Left colon (tissue), 2 donors: ENCODE measurements at regions not wholly inside any gene's neighbourhood (a gene's known extent, or its start where the extent isn't known, plus 50 kb on each side); places are given as distances from the start of the nearest gene placed in this dataset.

ENCODE experiments used
- ATAC-seq: fragments of 200-7000 bp; cut with Tn5 transposase; one replicate; pipeline ENCODE4 v1.9.1; 2020; ENCODE audit warnings: mild to moderate bottlenecking, moderate library complexity
- DNase-seq, 2 donors: peaks; one replicate each; pipeline ENCODE4 v3.0.0-alpha.2; 2020
- intact Hi-C, 2 donors: fragments of 100-400 bp; cut with DNase I in 1 of 2; cut with micrococcal nuclease in 1 of 2; formaldehyde crosslinking; loops; one replicate each; pipeline versions ENCODE4 v1.11.2 to v1.14.0; 2022; cut with DNase I, micrococcal nuclease
- donor health status: DM: no; HTN: no; CAD: no.
- donor health status: DM: yes; HTN: yes; CAD: no.

- ATAC-seq: no peak
- intact Hi-C loops: no loop called here
- DNase-seq: no peak
Measured at GRCh38 chr3:132262305-132262704, 54.9 kb upstream of the ACP3 start.

- intact Hi-C loops: no loop called here
- ATAC-seq: no peak
- no peak for DNase-seq
Measured at GRCh38 chr3:132262956-132263355, 54.3 kb upstream of the ACP3 start.

- no peak for ATAC-seq
Measured at GRCh38 chr3:132265028-132265427, 52.2 kb upstream of the ACP3 start.

GRCh38 chr3:132265488-132265887 lies 51.7 kb upstream of the ACP3 start:
- intact Hi-C loops: no loop called here
- no peak for ATAC-seq
- DNase-seq: no peak

More at GRCh38 chr3:132265028-132265427, 52.2 kb upstream of the ACP3 start:
- intact Hi-C loops: no loop called here
- DNase-seq: no peak

DNA sequence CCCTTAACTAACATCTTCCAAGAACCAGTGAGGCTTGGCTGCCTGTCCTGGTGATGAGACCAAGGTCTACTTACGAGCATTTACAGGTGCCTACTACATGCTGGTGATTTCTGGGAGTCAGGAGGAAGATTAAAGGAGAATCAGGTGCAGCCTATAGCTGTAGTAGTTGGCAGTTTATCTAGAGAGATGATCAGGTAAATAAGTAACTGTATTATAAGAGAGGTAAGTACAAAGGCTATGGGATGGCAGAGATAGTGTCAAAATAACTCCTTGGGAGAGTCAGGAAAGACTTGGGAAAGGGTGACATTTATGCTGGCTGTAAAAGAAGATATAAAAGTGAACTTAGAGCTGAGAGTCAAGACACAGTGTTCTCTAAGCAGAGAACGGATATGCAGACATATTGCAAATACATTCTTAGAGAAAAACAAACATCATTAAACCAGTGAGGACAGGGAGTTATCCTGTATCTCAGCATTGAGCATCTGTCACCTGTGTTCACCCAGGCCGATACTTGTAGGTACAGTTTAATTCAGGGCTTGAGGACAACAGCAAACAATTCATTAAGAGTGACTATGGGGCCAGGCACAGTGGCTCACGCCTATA lies 49.7 kb upstream of the ACP3 start:
- intact Hi-C loops: no loop called here
- no peak for DNase-seq

More for the DNA sequence above, 49.7 kb upstream of the ACP3 start:
- ATAC-seq: peak; percentile 95
